ENCODE measurements at regions not wholly inside any gene's neighbourhood (a gene's known extent, or its start where the extent isn't known, plus 50 kb on each side); places are given as distances from the start of the nearest gene placed in this dataset.

- TF ChIP-seq CTCF (IDR thresholded peaks at IDR 0.05) = no peak
These were observed 577.8 kb downstream of the ARL4A start for GRCh38 chr7:13265271-13265670.

- peak; percentile 73 for TF ChIP-seq CTCF (IDR thresholded peaks at IDR 0.05)
These were observed 589.5 kb downstream of the ARL4A start for GRCh38 chr7:13276977-13277376.

- no peak for TF ChIP-seq CTCF (IDR thresholded peaks at IDR 0.05)
These were observed 590.6 kb downstream of the ARL4A start for GRCh38 chr7:13278020-13278419.

- TF ChIP-seq CTCF (IDR thresholded peaks at IDR 0.05) = peak; percentile 42; the same call in 1 of the 2 replicates
These were observed 592.5 kb downstream of the ARL4A start for GRCh38 chr7:13279854-13280435.

GRCh38 chr7:13282377-13282980, 595.0 kb downstream of the ARL4A start:
- TF ChIP-seq CTCF (IDR thresholded peaks at IDR 0.05) = peak; percentile 56

GRCh38 chr7:13286916-13287315, 599.5 kb downstream of the ARL4A start:
- no peak for TF ChIP-seq CTCF (IDR thresholded peaks at IDR 0.05)

- no peak for TF ChIP-seq CTCF (IDR thresholded peaks at IDR 0.05)
These were observed 601.1 kb downstream of the ARL4A start for GRCh38 chr7:13288516-13288915.

GRCh38 chr7:13290975-13291374, 603.5 kb downstream of the ARL4A start:
- TF ChIP-seq CTCF (IDR thresholded peaks at IDR 0.05) = no peak

All from LNCAP (cell line).